Natural killer cell treated with Interleukin-12 subunit alpha and Interleukin-12 subunit beta and Interleukin-15 and Interleukin-18, amount 100 ng/mL, for 72 hours (primary cell): ENCODE measurements at regions not wholly inside any gene's neighbourhood (a gene's known extent, or its start where the extent isn't known, plus 50 kb on each side); places are given as distances from the start of the nearest gene placed in this dataset.

Experiments
- ATAC-seq, 2 donors: fragments of 150-1000 bp; cut with Tn5 transposase in 1 of 2; sonication (Bioruptor Pico), chemical (Tn5 transposase) in 1 of 2; 2 replicates each; pipeline ENCODE4 v1.10.0; 2021
- DNase-seq: peaks from one replicate; pipeline ENCODE4 v3.0.0; 2022; ENCODE audit warnings: low spot score
- H3K27ac Mint-ChIP-seq, 2 donors: 1 replicate in 1 of 2; 2 replicates in 1 of 2; pipeline ENCODE4 v1.8.0; 2022; ENCODE audit warnings: mixed read lengths in 2 of 2, mild to moderate bottlenecking in 1 of 2, moderate library complexity in 1 of 2
- H3K27me3 Mint-ChIP-seq, 2 donors: 1 replicate in 1 of 2; 2 replicates in 1 of 2; pipeline ENCODE4 v1.8.0; 2022; ENCODE audit warnings: mixed read lengths in 2 of 2
- H3K36me3 Mint-ChIP-seq: one replicate; pipeline ENCODE4 v1.8.0; 2022; ENCODE audit warnings: mixed read lengths
- H3K4me1 Mint-ChIP-seq, 2 donors: 1 replicate in 1 of 2; 2 replicates in 1 of 2; pipeline ENCODE4 v1.8.0; 2022; ENCODE audit warnings: low read depth in 2 of 2, mixed read lengths in 2 of 2, mild to moderate bottlenecking in 1 of 2
- H3K4me3 Mint-ChIP-seq: one replicate; pipeline ENCODE4 v1.8.0; 2022; ENCODE audit warnings: mixed read lengths
- H3K9me3 Mint-ChIP-seq: 2 replicates; pipeline ENCODE4 v1.8.0; 2022; ENCODE audit warnings: mixed read lengths

GRCh38 chr1:8267307-8267706 lies 50.6 kb upstream of the SLC45A1 start:
- peaks cover 8 to 14% of the 10 kb centered on the region in 2 donors for H3K27me3 Mint-ChIP-seq

GRCh38 chr1:8266436-8267165 lies 51.3 kb upstream of the SLC45A1 start:
- DNase-seq (no peak), ATAC-seq (no peak)
- Mint-ChIP-seq H3K4me1 (no peaks in the 10 kb centered on the region), H3K27me3 (peaks cover 8 to 14% of the 10 kb centered on the region in 2 donors), H3K36me3 (no peaks in the 10 kb centered on the region), H3K9me3 (no peaks in the 10 kb centered on the region), H3K4me3 (no peak overlapping the region), H3K27ac (no peak overlapping the region)

More at GRCh38 chr1:8267307-8267706, 50.6 kb upstream of the SLC45A1 start:
- Mint-ChIP-seq H3K9me3 (no peaks in the 10 kb centered on the region), H3K4me1 (no peaks in the 10 kb centered on the region), H3K27ac (no peak overlapping the region), H3K36me3 (no peaks in the 10 kb centered on the region), H3K4me3 (no peak overlapping the region)
- ATAC-seq (no peak), DNase-seq (no peak)

GRCh38 chr1:8263791-8264190 lies 54.1 kb upstream of the SLC45A1 start:
- Mint-ChIP-seq H3K27ac (no peak overlapping the region), H3K4me1 (no peaks in the 10 kb centered on the region), H3K27me3 (peaks cover 17 to 28% of the 10 kb centered on the region in 2 donors), H3K4me3 (no peak overlapping the region), H3K36me3 (no peaks in the 10 kb centered on the region), H3K9me3 (no peaks in the 10 kb centered on the region)
- ATAC-seq (no peak), DNase-seq (no peak)

GRCh38 chr1:8261398-8261762 lies 56.5 kb upstream of the SLC45A1 start:
- no peak for ATAC-seq
- Mint-ChIP-seq H3K27ac (no peak overlapping the region), H3K27me3 (peaks cover 15 to 29% of the 10 kb centered on the region in 2 donors), H3K36me3 (no peaks in the 10 kb centered on the region), H3K4me1 (no peaks in the 10 kb centered on the region), H3K9me3 (no peaks in the 10 kb centered on the region), H3K4me3 (no peak overlapping the region)
- no peak for DNase-seq

GRCh38 chr1:8259498-8260290 lies 58.2 kb upstream of the SLC45A1 start:
- no peak for DNase-seq

GRCh38 chr1:8257621-8258020 lies 60.3 kb upstream of the SLC45A1 start:
- Mint-ChIP-seq H3K27ac (peak overlapping the region in 1 of 2 donors; percentile 9), H3K4me3 (no peak overlapping the region), H3K36me3 (no peaks in the 10 kb centered on the region)

More at GRCh38 chr1:8259498-8260290, 58.2 kb upstream of the SLC45A1 start:
- ATAC-seq = no peak
- no peaks in the 10 kb centered on the region for H3K36me3 Mint-ChIP-seq
- H3K4me3 Mint-ChIP-seq = no peak overlapping the region
- H3K9me3 Mint-ChIP-seq = no peaks in the 10 kb centered on the region
- no peak overlapping the region for H3K27ac Mint-ChIP-seq
- H3K4me1 Mint-ChIP-seq = no peaks in the 10 kb centered on the region
- H3K27me3 Mint-ChIP-seq = peaks cover 18 to 29% of the 10 kb centered on the region in 2 donors

GRCh38 chr1:8256321-8256720 lies 61.6 kb upstream of the SLC45A1 start:
- Mint-ChIP-seq H3K9me3 (no peaks in the 10 kb centered on the region), H3K4me1 (no peaks in the 10 kb centered on the region), H3K36me3 (no peaks in the 10 kb centered on the region), H3K27ac (no peak overlapping the region), H3K4me3 (no peak overlapping the region), H3K27me3 (peaks cover 17 to 26% of the 10 kb centered on the region in 2 donors)
- ATAC-seq (no peak), DNase-seq (no peak)

More at GRCh38 chr1:8257621-8258020, 60.3 kb upstream of the SLC45A1 start:
- Mint-ChIP-seq H3K9me3 (no peaks in the 10 kb centered on the region), H3K4me1 (no peaks in the 10 kb centered on the region), H3K27me3 (peaks cover 18 to 29% of the 10 kb centered on the region in 2 donors)
- DNase-seq (no peak), ATAC-seq (no peak)

GRCh38 chr1:8255712-8256111 lies 62.2 kb upstream of the SLC45A1 start:
- H3K36me3 Mint-ChIP-seq = no peaks in the 10 kb centered on the region
- H3K27me3 Mint-ChIP-seq = peaks cover 15 to 21% of the 10 kb centered on the region in 2 donors
- H3K9me3 Mint-ChIP-seq = no peaks in the 10 kb centered on the region
- no peaks in the 10 kb centered on the region for H3K4me1 Mint-ChIP-seq
- H3K4me3 Mint-ChIP-seq = no peak overlapping the region
- no peak overlapping the region for H3K27ac Mint-ChIP-seq
- DNase-seq (no peak), ATAC-seq (no peak)

GRCh38 chr1:8252266-8252951 lies 65.5 kb upstream of the SLC45A1 start:
- no peak overlapping the region for H3K27ac Mint-ChIP-seq
- H3K9me3 Mint-ChIP-seq = no peaks in the 10 kb centered on the region
- H3K4me3 Mint-ChIP-seq = no peak overlapping the region
- no peaks in the 10 kb centered on the region for H3K36me3 Mint-ChIP-seq
- DNase-seq (no peak), ATAC-seq (no peak)
- H3K27me3 Mint-ChIP-seq = peaks cover 8 to 11% of the 10 kb centered on the region in 2 donors
- H3K4me1 Mint-ChIP-seq = peaks cover 3 to 6% of the 10 kb centered on the region in 2 donors

GRCh38 chr1:8251635-8252034 lies 66.3 kb upstream of the SLC45A1 start:
- no peak overlapping the region for H3K27ac Mint-ChIP-seq
- no peaks in the 10 kb centered on the region for H3K9me3 Mint-ChIP-seq
- H3K4me1 Mint-ChIP-seq = peaks cover 3 to 6% of the 10 kb centered on the region in 2 donors
- no peak for ATAC-seq
- peaks cover 5 to 6% of the 10 kb centered on the region in 2 donors for H3K27me3 Mint-ChIP-seq
- no peak for DNase-seq
- no peaks in the 10 kb centered on the region for H3K36me3 Mint-ChIP-seq
- no peak overlapping the region for H3K4me3 Mint-ChIP-seq

- Mint-ChIP-seq H3K4me1 (peaks cover 3 to 6% of the 10 kb centered on the region in 2 donors), H3K36me3 (no peaks in the 10 kb centered on the region), H3K9me3 (no peaks in the 10 kb centered on the region), H3K27ac (peak overlapping the region in 1 of 2 donors; percentile 25), H3K27me3 (peaks cover 2 to 6% of the 10 kb centered on the region in 2 donors), H3K4me3 (no peak overlapping the region)
- DNase-seq (no peak), ATAC-seq (no peak)
Measured at GRCh38 chr1:8249838-8250237, 68.1 kb upstream of the SLC45A1 start.

- Mint-ChIP-seq H3K36me3 (no peaks in the 10 kb centered on the region), H3K4me3 (no peak overlapping the region), H3K27ac (no peak overlapping the region), H3K27me3 (peaks cover 2 to 6% of the 10 kb centered on the region in 2 donors), H3K9me3 (no peaks in the 10 kb centered on the region), H3K4me1 (peaks cover 3 to 6% of the 10 kb centered on the region in 2 donors)
- ATAC-seq = no peak
- DNase-seq = no peak
Measured at GRCh38 chr1:8247811-8248436, 70.0 kb upstream of the SLC45A1 start.

- no peaks in the 10 kb centered on the region for H3K9me3 Mint-ChIP-seq
- ATAC-seq (no peak), DNase-seq (no peak)
- no peak overlapping the region for H3K4me3 Mint-ChIP-seq
- peaks cover 5% of the 10 kb centered on the region in 2 donors for H3K4me1 Mint-ChIP-seq
- no peak overlapping the region for H3K27ac Mint-ChIP-seq
- H3K27me3 Mint-ChIP-seq = peaks cover 0 to 6% of the 10 kb centered on the region in 2 donors
- H3K36me3 Mint-ChIP-seq = no peaks in the 10 kb centered on the region
Measured at GRCh38 chr1:8244304-8244703, 73.6 kb upstream of the SLC45A1 start.
